Vagina (tissue), 2 donors: ENCODE measurements at regions not wholly inside any gene's neighbourhood (a gene's known extent, or its start where the extent isn't known, plus 50 kb on each side); places are given as distances from the start of the nearest gene placed in this dataset.

Experiments
- POLR2A ChIP-seq, 2 donors: fragments of 450-650 bp; IDR thresholded peaks; one replicate each; pipeline ENCODE4 v1.6.1; 2017; ENCODE audit warnings: antibody characterized with exemption in 2 of 2, mild to moderate bottlenecking in 2 of 2, moderate library complexity in 2 of 2
- TF ChIP-seq, protein P1 (sequence below), 3 experiments: fragments of 450-650 bp in 2 of 3; fragments of 200-600 bp in 1 of 3; sonication (generic) in 1 of 3; IDR thresholded peaks; one replicate each; pipeline ENCODE4 v1.5.1; 2017 to 2019; ENCODE audit warnings: antibody characterized with exemption in 3 of 3, mild to moderate bottlenecking in 2 of 3, moderate library complexity in 2 of 3

DNA sequence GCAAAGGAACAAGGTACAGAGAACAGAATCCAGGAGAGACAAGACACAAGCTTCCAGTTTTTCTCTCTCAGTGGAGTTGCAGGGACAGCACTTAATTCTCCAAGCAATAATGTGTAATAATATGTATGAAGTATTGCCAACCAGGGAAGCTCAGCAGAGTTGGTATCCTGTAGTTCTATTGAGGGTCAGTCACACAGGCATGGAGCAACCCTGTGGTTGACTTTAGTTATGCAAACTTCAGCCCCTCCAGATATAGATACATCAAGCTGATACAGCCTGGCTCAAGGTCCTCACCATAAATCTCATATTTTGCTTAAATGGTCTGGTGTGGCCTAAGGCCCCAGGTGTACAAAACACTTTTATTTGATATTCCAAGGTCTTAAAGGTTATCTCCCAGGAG, 248.6 kb upstream of the EPHA5 start:
- TF ChIP-seq, protein P1, sequence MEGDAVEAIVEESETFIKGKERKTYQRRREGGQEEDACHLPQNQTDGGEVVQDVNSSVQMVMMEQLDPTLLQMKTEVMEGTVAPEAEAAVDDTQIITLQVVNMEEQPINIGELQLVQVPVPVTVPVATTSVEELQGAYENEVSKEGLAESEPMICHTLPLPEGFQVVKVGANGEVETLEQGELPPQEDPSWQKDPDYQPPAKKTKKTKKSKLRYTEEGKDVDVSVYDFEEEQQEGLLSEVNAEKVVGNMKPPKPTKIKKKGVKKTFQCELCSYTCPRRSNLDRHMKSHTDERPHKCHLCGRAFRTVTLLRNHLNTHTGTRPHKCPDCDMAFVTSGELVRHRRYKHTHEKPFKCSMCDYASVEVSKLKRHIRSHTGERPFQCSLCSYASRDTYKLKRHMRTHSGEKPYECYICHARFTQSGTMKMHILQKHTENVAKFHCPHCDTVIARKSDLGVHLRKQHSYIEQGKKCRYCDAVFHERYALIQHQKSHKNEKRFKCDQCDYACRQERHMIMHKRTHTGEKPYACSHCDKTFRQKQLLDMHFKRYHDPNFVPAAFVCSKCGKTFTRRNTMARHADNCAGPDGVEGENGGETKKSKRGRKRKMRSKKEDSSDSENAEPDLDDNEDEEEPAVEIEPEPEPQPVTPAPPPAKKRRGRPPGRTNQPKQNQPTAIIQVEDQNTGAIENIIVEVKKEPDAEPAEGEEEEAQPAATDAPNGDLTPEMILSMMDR (IDR thresholded peaks at IDR 0.05), result no peak
- no peak for TF ChIP-seq POLR2A (IDR thresholded peaks at IDR 0.05)
